SJCRH30 (cell line): ENCODE measurements at regions not wholly inside any gene's neighbourhood (a gene's known extent, or its start where the extent isn't known, plus 50 kb on each side); places are given as distances from the start of the nearest gene placed in this dataset.
"Not testable (repeated sequence)": the region's sequence is repeated elsewhere in the genome, so short reads cannot be mapped to it uniquely, and the experiment has no call there.

Source experiments
- DNase-seq, 2 experiments: peaks; one replicate each; pipeline ENCODE4 v3.0.0-alpha.2; 2015 to 2020
- H3K27ac ChIP-seq: fragments of 250-450 bp; sonication (Bioruptor Pico); 2 replicates; pipeline ENCODE4 v1.5.1; 2020; ENCODE audit warnings: mild to moderate bottlenecking, moderate library complexity
- H3K27me3 ChIP-seq: fragments of 250-450 bp; sonication (Bioruptor Pico); 2 replicates; pipeline ENCODE4 v1.5.1; 2020; ENCODE audit warnings: mild to moderate bottlenecking, moderate library complexity
- H3K36me3 ChIP-seq: fragments of 250-450 bp; sonication (Bioruptor Pico); 2 replicates; pipeline ENCODE4 v1.5.1; 2020; ENCODE audit warnings: mild to moderate bottlenecking, moderate library complexity
- H3K4me1 ChIP-seq: fragments of 250-450 bp; sonication (Bioruptor Pico); 2 replicates; pipeline ENCODE4 v1.5.1; 2020; ENCODE audit warnings: mild to moderate bottlenecking, moderate library complexity
- H3K4me3 ChIP-seq: fragments of 250-450 bp; sonication (Bioruptor Pico); 2 replicates; pipeline ENCODE4 v1.5.1; 2020; ENCODE audit warnings: mild to moderate bottlenecking, moderate library complexity
- H3K9me3 ChIP-seq: fragments of 250-450 bp; sonication (Bioruptor Pico); replicated peaks from 2 replicates; pipeline ENCODE4 v1.5.1; 2020; ENCODE audit warnings: mild to moderate bottlenecking, moderate library complexity

GRCh38 chr1:103958699-103959098, 209.0 kb downstream of the AMY1C start:
- Histone ChIP-seq H3K4me3 (no peak overlapping the region), H3K9me3 (no peaks in the 10 kb centered on the region), H3K27me3 (no peaks in the 10 kb centered on the region), H3K4me1 (no peaks in the 10 kb centered on the region), H3K27ac (no peak overlapping the region), H3K36me3 (no peaks in the 10 kb centered on the region)
- DNase-seq, result no peak

- Histone ChIP-seq H3K4me3 (no peak overlapping the region), H3K36me3 (no peaks in the 10 kb centered on the region), H3K4me1 (no peaks in the 10 kb centered on the region), H3K27ac (no peak overlapping the region), H3K27me3 (no peaks in the 10 kb centered on the region), H3K9me3 (no peaks in the 10 kb centered on the region)
- DNase-seq, result no peak
Observed at GRCh38 chr1:103959565-103959964, 209.9 kb downstream of the AMY1C start.

- DNase-seq, result no peak
- no peaks in the 10 kb centered on the region for H3K36me3 ChIP-seq
- H3K9me3 ChIP-seq, result no peaks in the 10 kb centered on the region
- no peaks in the 10 kb centered on the region for H3K27me3 ChIP-seq
- no peaks in the 10 kb centered on the region for H3K4me1 ChIP-seq
- H3K27ac ChIP-seq, result no peak overlapping the region
- no peak overlapping the region for H3K4me3 ChIP-seq
Observed at GRCh38 chr1:103960045-103960444, 210.3 kb downstream of the AMY1C start.

- no peak for DNase-seq
- no peaks in the 10 kb centered on the region for H3K9me3 ChIP-seq
- no peak overlapping the region for H3K4me3 ChIP-seq
- H3K36me3 ChIP-seq, result no peaks in the 10 kb centered on the region
- H3K4me1 ChIP-seq, result no peaks in the 10 kb centered on the region
- H3K27ac ChIP-seq, result no peak overlapping the region
- no peaks in the 10 kb centered on the region for H3K27me3 ChIP-seq
Observed at GRCh38 chr1:103960710-103961109, 211.0 kb downstream of the AMY1C start.

GRCh38 chr1:103986792-103987191, 237.1 kb downstream of the AMY1C start:
- no peak overlapping the region for H3K4me3 ChIP-seq
- H3K4me1 ChIP-seq, result no peaks in the 10 kb centered on the region
- DNase-seq, result no peak
- H3K36me3 ChIP-seq, result no peaks in the 10 kb centered on the region
- H3K9me3 ChIP-seq, result no peaks in the 10 kb centered on the region
- no peak overlapping the region for H3K27ac ChIP-seq
- H3K27me3 ChIP-seq, result no peaks in the 10 kb centered on the region

GRCh38 chr1:103997631-103998030, 247.9 kb downstream of the AMY1C start:
- Histone ChIP-seq H3K27me3 (no peaks in the 10 kb centered on the region), H3K27ac (no peak overlapping the region), H3K9me3 (no peaks in the 10 kb centered on the region), H3K36me3 (no peaks in the 10 kb centered on the region), H3K4me1 (no peaks in the 10 kb centered on the region), H3K4me3 (no peak overlapping the region)
- DNase-seq, result no peak

GRCh38 chr1:104018922-104019674, 269.4 kb downstream of the AMY1C start:
- H3K36me3 ChIP-seq, result no peaks in the 10 kb centered on the region
- H3K9me3 ChIP-seq, result no peaks in the 10 kb centered on the region
- no peak overlapping the region for H3K4me3 ChIP-seq
- DNase-seq, result peak in 1 of 2 experiments; percentile 2
- peaks cover 11% of the 10 kb centered on the region for H3K4me1 ChIP-seq
- H3K27me3 ChIP-seq, result no peaks in the 10 kb centered on the region
- no peak overlapping the region for H3K27ac ChIP-seq

GRCh38 chr1:104019675-104020049, 270.0 kb downstream of the AMY1C start:
- H3K36me3 ChIP-seq, result no peaks in the 10 kb centered on the region
- H3K27me3 ChIP-seq, result no peaks in the 10 kb centered on the region
- peaks cover 11% of the 10 kb centered on the region for H3K4me1 ChIP-seq
- no peaks in the 10 kb centered on the region for H3K9me3 ChIP-seq
- no peak overlapping the region for H3K27ac ChIP-seq
- DNase-seq, result no peak
- H3K4me3 ChIP-seq, result no peak overlapping the region

- Histone ChIP-seq H3K9me3 (no peaks in the 10 kb centered on the region), H3K27me3 (no peaks in the 10 kb centered on the region), H3K4me1 (peaks cover under 1% of the 10 kb centered on the region; the same call in 1 of the 2 replicates), H3K27ac (no peak overlapping the region), H3K4me3 (no peak overlapping the region), H3K36me3 (no peaks in the 10 kb centered on the region)
- DNase-seq, result no peak
Observed at GRCh38 chr1:104028416-104029035, 278.8 kb downstream of the AMY1C start.

- Histone ChIP-seq H3K36me3 (no peaks in the 10 kb centered on the region), H3K9me3 (no peaks in the 10 kb centered on the region), H3K4me1 (no peaks in the 10 kb centered on the region), H3K4me3 (no peak overlapping the region), H3K27ac (no peak overlapping the region), H3K27me3 (no peaks in the 10 kb centered on the region)
- no peak for DNase-seq
Observed at GRCh38 chr1:104029456-104029970, 279.8 kb downstream of the AMY1C start.

GRCh38 chr1:104056786-104057185, 307.1 kb downstream of the AMY1C start:
- no peaks in the 10 kb centered on the region for H3K27me3 ChIP-seq
- peak; percentile 54 to 55 for DNase-seq
- peaks cover 4% of the 10 kb centered on the region; the same call in 1 of the 2 replicates for H3K4me1 ChIP-seq
- no peaks in the 10 kb centered on the region for H3K9me3 ChIP-seq
- H3K27ac ChIP-seq, result peak overlapping the region; percentile 61
- H3K4me3 ChIP-seq, result peak overlapping the region; percentile 45
- no peaks in the 10 kb centered on the region for H3K36me3 ChIP-seq

- DNase-seq, result peak; percentile 66 to 80
- H3K36me3 ChIP-seq, H3K9me3 ChIP-seq, H3K4me1 ChIP-seq, H3K27me3 ChIP-seq: not testable (repeated sequence)
- Histone ChIP-seq H3K27ac (peak overlapping the region; percentile 61), H3K4me3 (peak overlapping the region; percentile 45)
Observed at GRCh38 chr1:104057219-104057898, 307.7 kb downstream of the AMY1C start.

GRCh38 chr1:104061637-104062036, 311.9 kb downstream of the AMY1C start:
- not testable (repeated sequence) for H3K9me3 ChIP-seq, H3K36me3 ChIP-seq, DNase-seq, H3K27me3 ChIP-seq, H3K27ac ChIP-seq, H3K4me3 ChIP-seq
- H3K4me1 ChIP-seq, result peaks cover 20% of the 10 kb centered on the region; the same call in 1 of the 2 replicates

GRCh38 chr1:104064399-104064798, 314.7 kb downstream of the AMY1C start:
- Histone ChIP-seq H3K36me3 (no peaks in the 10 kb centered on the region), H3K27me3 (no peaks in the 10 kb centered on the region), H3K27ac (peak overlapping the region; percentile 55; the same call in 1 of the 2 replicates), H3K9me3 (no peaks in the 10 kb centered on the region), H3K4me3 (no peak overlapping the region), H3K4me1 (peaks cover 15% of the 10 kb centered on the region; the same call in 1 of the 2 replicates)
- peak; percentile 55 to 60 for DNase-seq

- Histone ChIP-seq H3K9me3 (no peaks in the 10 kb centered on the region), H3K27me3 (no peaks in the 10 kb centered on the region), H3K27ac (no peak overlapping the region), H3K36me3 (no peaks in the 10 kb centered on the region), H3K4me3 (no peak overlapping the region), H3K4me1 (no peaks in the 10 kb centered on the region)
- no peak for DNase-seq
Observed at GRCh38 chr1:104072915-104073371, 323.2 kb downstream of the AMY1C start.
